HG03097 (cell line): ENCODE measurements at regions not wholly inside any gene's neighbourhood (a gene's known extent, or its start where the extent isn't known, plus 50 kb on each side); places are given as distances from the start of the nearest gene placed in this dataset.

Experiments used
- ATAC-seq: cut with Tn5 transposase; IDR thresholded peaks from one replicate; pipeline ENCODE4 v1.9.1; 2021; ENCODE audit not compliant: unreplicated experiment, low FRiP score

- ATAC-seq, result no peak
These were observed 59.9 kb downstream of the VCPKMT start for GRCh38 chr14:50056435-50056834.

DNA sequence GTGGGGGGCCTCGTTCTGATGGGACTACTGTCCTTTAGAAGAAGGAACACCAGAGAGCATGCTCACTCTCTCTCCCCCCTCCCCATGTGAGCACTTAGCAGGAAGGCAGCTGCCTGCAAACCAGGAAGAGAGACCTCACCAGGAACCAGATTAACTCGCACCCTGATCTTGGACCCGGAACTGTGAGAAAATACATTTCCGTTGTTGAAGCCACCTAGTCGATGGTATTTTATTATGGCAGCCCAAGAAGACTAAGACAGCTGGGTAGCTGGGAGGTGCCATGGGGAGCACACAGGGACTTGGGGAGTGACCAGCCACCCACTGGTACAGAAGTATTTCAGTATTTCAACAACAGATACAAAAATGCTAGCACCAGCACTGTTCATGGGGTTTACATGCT is 59.0 kb downstream of the VCPKMT start:
- no peak for ATAC-seq

DNA sequence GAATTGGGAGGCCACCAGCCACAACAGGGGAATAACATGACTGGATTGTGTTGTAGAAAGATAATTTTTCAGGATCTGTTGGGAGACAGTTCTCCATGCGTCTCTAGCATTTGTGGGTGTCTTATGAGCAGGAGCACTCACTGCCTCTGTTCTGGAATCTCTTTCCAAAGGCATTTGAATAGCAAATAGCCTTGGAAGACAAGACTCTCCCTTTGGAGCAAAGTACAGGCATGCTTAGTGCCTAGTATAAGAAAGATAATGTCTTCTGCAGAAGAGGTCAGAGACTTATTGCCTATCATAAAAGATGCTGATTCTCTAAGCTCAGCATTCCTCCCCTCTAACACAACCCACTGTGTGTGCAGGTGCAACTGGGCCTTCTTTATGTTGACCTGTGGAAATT is 58.3 kb downstream of the VCPKMT start:
- ATAC-seq, result no peak
